Fibroblast of mammary gland (primary cell): ENCODE measurements at regions not wholly inside any gene's neighbourhood (a gene's known extent, or its start where the extent isn't known, plus 50 kb on each side); places are given as distances from the start of the nearest gene placed in this dataset.

ENCODE experiments used
- DNase-seq: peaks from one replicate; pipeline ENCODE4 v3.0.0-alpha.2; 2010; ENCODE audit warnings: low read depth
- H3K4me3 ChIP-seq: 2 replicates; pipeline ENCODE4 v1.5.1; 2011; ENCODE audit warnings: low read depth, mild to moderate bottlenecking, low read length, moderate library complexity; ENCODE audit not compliant: control insufficient read depth
- CTCF ChIP-seq: conservative IDR thresholded peaks from 2 replicates; pipeline ENCODE4 v1.5.1; 2011; ENCODE audit warnings: low read depth, low read length, inconsistent platforms; ENCODE audit not compliant: control insufficient read depth, insufficient read depth

DNA sequence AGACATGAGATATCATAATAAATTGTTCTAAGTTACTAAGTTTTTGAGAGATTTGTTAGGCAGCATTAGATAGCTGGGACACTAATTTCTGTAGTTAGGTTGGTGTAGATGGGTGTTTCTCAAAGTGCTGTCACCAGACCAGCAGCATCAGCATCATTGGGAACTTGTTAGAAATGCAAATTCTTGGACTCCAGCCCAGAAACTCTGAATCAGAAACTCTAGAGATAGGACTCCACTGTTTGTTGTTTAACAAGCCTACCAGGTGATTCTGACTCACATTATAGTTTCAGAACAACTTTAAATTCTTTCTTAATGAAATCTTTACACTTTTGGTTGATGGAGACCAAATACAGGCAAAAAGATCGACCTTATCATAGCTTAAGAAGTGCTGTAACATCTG, 173.7 kb downstream of the PABPC4L start:
- H3K4me3 ChIP-seq, result no peak overlapping the region
- no peak for TF ChIP-seq CTCF
- DNase-seq, result peak; percentile 77

GRCh38 chr4:134024251-134024650, 177.3 kb downstream of the PABPC4L start:
- no peak overlapping the region for H3K4me3 ChIP-seq
- TF ChIP-seq CTCF, result peak; percentile 18

GRCh38 chr4:134019657-134020056, 181.9 kb downstream of the PABPC4L start:
- no peak for TF ChIP-seq CTCF
- no peak for DNase-seq
- H3K4me3 ChIP-seq, result no peak overlapping the region

More at GRCh38 chr4:134024251-134024650, 177.3 kb downstream of the PABPC4L start:
- peak; percentile 5 for DNase-seq

DNA sequence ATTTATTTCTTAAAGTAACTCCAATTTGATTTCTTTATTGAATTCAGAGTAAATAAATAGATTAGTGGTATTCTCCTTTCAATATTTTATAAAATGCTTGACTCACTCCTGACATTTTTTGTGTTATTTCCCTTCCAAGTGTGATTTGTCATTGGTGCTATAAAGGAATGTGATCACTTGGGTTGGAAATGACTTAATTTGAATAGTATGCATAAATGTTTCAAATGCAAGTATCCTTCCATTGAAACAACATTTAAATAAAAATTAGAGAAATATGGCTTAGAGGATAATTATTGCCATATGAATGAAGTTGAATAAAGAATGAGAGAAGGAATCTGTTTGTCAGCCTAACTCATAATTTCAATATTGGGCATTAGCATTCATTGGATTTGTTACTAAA, 182.7 kb downstream of the PABPC4L start:
- no peak overlapping the region for H3K4me3 ChIP-seq
- DNase-seq, result peak; percentile 6
- TF ChIP-seq CTCF, result no peak

GRCh38 chr4:134001057-134001456, 200.5 kb downstream of the PABPC4L start:
- DNase-seq, result no peak
- no peak overlapping the region for H3K4me3 ChIP-seq
- TF ChIP-seq CTCF, result no peak

GRCh38 chr4:133997436-133997835, 204.2 kb downstream of the PABPC4L start:
- DNase-seq, result peak; percentile 28
- no peak overlapping the region for H3K4me3 ChIP-seq
- TF ChIP-seq CTCF, result no peak
